ENCODE measurements at regions not wholly inside any gene's neighbourhood (a gene's known extent, or its start where the extent isn't known, plus 50 kb on each side); places are given as distances from the start of the nearest gene placed in this dataset.
A peak's percentile ranks its signal among the peaks of the same experiment; 100 is the strongest.

- no peak for TF ChIP-seq RARG (CRISPR knock-in tag; IDR thresholded peaks at IDR 0.05; ENCODE audit: low read depth)
- no peak for TF ChIP-seq ZNF878 (CRISPR knock-in tag; IDR thresholded peaks at IDR 0.05)
- no peak for TF ChIP-seq GLI4 (CRISPR knock-in tag; IDR thresholded peaks at IDR 0.05; ENCODE audit: borderline replicate concordance)
- 0 out of 2 replicates have a peak, but pooled peaks have one; percentile 24 for TF ChIP-seq SOX13 (IDR thresholded peaks at IDR 0.05)
- TF ChIP-seq SOX13 (CRISPR knock-in tag; conservative IDR thresholded peaks at IDR 0.05 in 1 of 2, IDR thresholded peaks at IDR 0.05 in 1 of 2), result peak in 1 of 2 experiments; percentile 75; a peak in 1 of 4 replicates
- no peak for TF ChIP-seq EZH2 (conservative IDR thresholded peaks at IDR 0.05; ENCODE audit: low read depth, low read length)
- no peak for TF ChIP-seq SRSF1 (optimal IDR thresholded peaks at IDR 0.05; ENCODE audit: low read depth, low read length)
- no peak for TF ChIP-seq ZNF230 (CRISPR knock-in tag; IDR thresholded peaks at IDR 0.05)
- TF ChIP-seq ZNF598 (CRISPR knock-in tag; IDR thresholded peaks at IDR 0.05; ENCODE audit: borderline replicate concordance), result no peak
- TF ChIP-seq ZBED4 (CRISPR knock-in tag; IDR thresholded peaks at IDR 0.05; ENCODE audit: borderline replicate concordance), result no peak
- TF ChIP-seq HOMEZ (CRISPR knock-in tag; IDR thresholded peaks at IDR 0.05; ENCODE audit: low read depth), result peak; percentile 86; the same call in 1 of the 2 replicates
- TF ChIP-seq ZNF569 (CRISPR knock-in tag; IDR thresholded peaks at IDR 0.05; ENCODE audit: borderline replicate concordance), result no peak
- TF ChIP-seq ZNF431 (CRISPR knock-in tag; IDR thresholded peaks at IDR 0.05; ENCODE audit: borderline replicate concordance, low read depth), result no peak
- TF ChIP-seq GFI1 (CRISPR knock-in tag; IDR thresholded peaks at IDR 0.05; ENCODE audit: borderline replicate concordance), result no peak
- TF ChIP-seq ZNF678 (CRISPR knock-in tag; IDR thresholded peaks at IDR 0.05), result no peak
- TF ChIP-seq AKNA (CRISPR knock-in tag; IDR thresholded peaks at IDR 0.05; ENCODE audit: borderline replicate concordance), result no peak
- TF ChIP-seq TFDP1 (CRISPR knock-in tag; IDR thresholded peaks at IDR 0.05; ENCODE audit: borderline replicate concordance), result no peak
- TF ChIP-seq NBN (conservative IDR thresholded peaks at IDR 0.05), result no peak
Observed at GRCh38 chr6:11462742-11463397, 74.7 kb upstream of the TMEM170B start (continued).

Data from HepG2 (cell line).